SU-DHL-6 (cell line): ENCODE measurements at regions not wholly inside any gene's neighbourhood (a gene's known extent, or its start where the extent isn't known, plus 50 kb on each side); places are given as distances from the start of the nearest gene placed in this dataset.

Experiments used
- H2AFZ ChIP-seq: fragments of 200-600 bp; sonication (generic); 2 replicates; pipeline ENCODE4 v1.6.1; 2014; ENCODE audit warnings: low read depth, mild to moderate bottlenecking, moderate library complexity, mixed read lengths, antibody characterized with exemption, low read length; ENCODE audit not compliant: severe bottlenecking
- H3F3A ChIP-seq: fragments of 200-600 bp; shearing (Covaris generic); 2 replicates; pipeline ENCODE4 v1.6.0; 2016; ENCODE audit warnings: antibody characterized with exemption, mild to moderate bottlenecking; ENCODE audit not compliant: insufficient read depth
- H3K27ac ChIP-seq: fragments of 200-600 bp; sonication (generic); 2 replicates; pipeline ENCODE4 v1.5.1; 2016; ENCODE audit warnings: low read depth, mild to moderate bottlenecking, low read length, moderate library complexity, mixed read lengths
- H3K27me3 ChIP-seq: fragments of 200-600 bp; sonication (generic), shearing (Covaris generic); 2 replicates; pipeline ENCODE4 v1.6.0; 2014; ENCODE audit warnings: mild to moderate bottlenecking, low read length
- H3K36me3 ChIP-seq: fragments of 200-600 bp; sonication (generic); 2 replicates; pipeline ENCODE4 v1.6.1; 2014; ENCODE audit warnings: mild to moderate bottlenecking, low read length, mixed read lengths
- H3K4me2 ChIP-seq: fragments of 300-600, 200-600 bp; shearing (Covaris generic), sonication (generic); 2 replicates; pipeline ENCODE4 v1.6.0; 2014; ENCODE audit warnings: low read length, low read depth, mild to moderate bottlenecking; ENCODE audit not compliant: poor library complexity, severe bottlenecking
- H3K4me3 ChIP-seq: fragments of 200-600 bp; sonication (generic); 2 replicates; pipeline ENCODE4 v1.5.1; 2014; ENCODE audit warnings: antibody characterized with exemption, low read length, mild to moderate bottlenecking, mixed read lengths; ENCODE audit not compliant: insufficient read depth, poor library complexity, severe bottlenecking
- H3K79me2 ChIP-seq: fragments of 200-600 bp; sonication (generic); 2 replicates; pipeline ENCODE4 v1.6.1; 2014; ENCODE audit warnings: mild to moderate bottlenecking, low read length, moderate library complexity; ENCODE audit not compliant: insufficient read depth
- H3K9ac ChIP-seq: fragments of 200-600 bp; sonication (generic); 2 replicates; pipeline ENCODE4 v1.7.0; 2014; ENCODE audit warnings: mild to moderate bottlenecking, low read length
- H3K9me2 ChIP-seq: fragments of 200-600 bp; sonication (generic); replicated peaks from 2 replicates; pipeline ENCODE4 v1.6.1; 2014; ENCODE audit warnings: low read length; ENCODE audit not compliant: insufficient read depth
- H3K9me3 ChIP-seq: fragments of 200-600 bp; sonication (generic); 2 replicates; pipeline ENCODE4 v1.6.1; 2014; ENCODE audit warnings: low read length, mixed read lengths; ENCODE audit not compliant: insufficient read depth
- H4K20me1 ChIP-seq: fragments of 200-600 bp; sonication (generic); 2 replicates; pipeline ENCODE4 v1.6.1; 2014; ENCODE audit warnings: low read depth, mild to moderate bottlenecking, antibody characterized with exemption, low read length, moderate library complexity, mixed read lengths
- CTCF ChIP-seq: fragments of 200-600 bp; sonication (generic); IDR thresholded peaks from one replicate; pipeline ENCODE4 v1.5.1; 2017; ENCODE audit warnings: antibody characterized with exemption, mild to moderate bottlenecking, low read length, moderate library complexity; ENCODE audit not compliant: insufficient read depth, poor library complexity, severe bottlenecking
- EZH2phosphoT487 ChIP-seq: fragments of 200-600 bp; sonication (generic), shearing (Covaris generic); conservative IDR thresholded peaks from 2 replicates; pipeline ENCODE4 v1.6.1; 2018; ENCODE audit warnings: mild to moderate bottlenecking, antibody characterized with exemption, low read length, moderate library complexity, mixed read lengths

GRCh38 chr11:25436326-25436725 lies 895.6 kb upstream of the ANO3 start:
- Histone ChIP-seq H3K79me2 (no peaks in the 10 kb centered on the region), H3F3A (no peaks in the 10 kb centered on the region), H3K9me3 (no peaks in the 10 kb centered on the region), H3K27ac (no peak overlapping the region), H3K9me2 (no peaks in the 10 kb centered on the region), H4K20me1 (no peaks in the 10 kb centered on the region), H3K36me3 (no peaks in the 10 kb centered on the region), H3K4me3 (no peak overlapping the region), H3K9ac (no peak overlapping the region), H3K27me3 (no peaks in the 10 kb centered on the region), H2AFZ (peak overlapping the region; percentile 22), H3K4me2 (no peak overlapping the region)
- TF ChIP-seq EZH2phosphoT487: no peak
- no peak for TF ChIP-seq CTCF

- no peak overlapping the region for H3K27ac ChIP-seq
- 0 out of 2 replicates have a peak, but pooled peaks cover 3% of the 10 kb centered on the region for H3K9me3 ChIP-seq
- H3K27me3 ChIP-seq: no peaks in the 10 kb centered on the region
- H3K9me2 ChIP-seq: no peaks in the 10 kb centered on the region
- no peak overlapping the region for H3K4me3 ChIP-seq
- H3K9ac ChIP-seq: no peak overlapping the region
- no peaks in the 10 kb centered on the region for H3K79me2 ChIP-seq
- TF ChIP-seq CTCF: no peak
- no peak for TF ChIP-seq EZH2phosphoT487
- no peaks in the 10 kb centered on the region for H4K20me1 ChIP-seq
- H3K4me2 ChIP-seq: no peak overlapping the region
- H3K36me3 ChIP-seq: no peaks in the 10 kb centered on the region
- H3F3A ChIP-seq: no peaks in the 10 kb centered on the region
- peak overlapping the region; percentile 20 for H2AFZ ChIP-seq
These were observed 890.5 kb upstream of the ANO3 start for GRCh38 chr11:25441421-25441820.

GRCh38 chr11:25449091-25449490 lies 882.8 kb upstream of the ANO3 start:
- Histone ChIP-seq H3F3A (no peaks in the 10 kb centered on the region), H3K9ac (no peak overlapping the region), H3K9me3 (no peaks in the 10 kb centered on the region), H3K36me3 (no peaks in the 10 kb centered on the region), H2AFZ (no peak overlapping the region), H3K9me2 (no peaks in the 10 kb centered on the region), H3K27me3 (no peaks in the 10 kb centered on the region), H3K79me2 (no peaks in the 10 kb centered on the region), H3K4me3 (no peak overlapping the region), H3K27ac (no peak overlapping the region), H3K4me2 (no peak overlapping the region), H4K20me1 (no peaks in the 10 kb centered on the region)
- TF ChIP-seq CTCF (no peak), EZH2phosphoT487 (no peak)

GRCh38 chr11:25453471-25453870 lies 878.5 kb upstream of the ANO3 start:
- H3K4me2 ChIP-seq: no peak overlapping the region
- H3K27ac ChIP-seq: no peak overlapping the region
- no peaks in the 10 kb centered on the region for H3K9me3 ChIP-seq
- no peaks in the 10 kb centered on the region for H4K20me1 ChIP-seq
- H3K9me2 ChIP-seq: no peaks in the 10 kb centered on the region
- H3K79me2 ChIP-seq: no peaks in the 10 kb centered on the region
- H3K36me3 ChIP-seq: no peaks in the 10 kb centered on the region
- no peaks in the 10 kb centered on the region for H3K27me3 ChIP-seq
- H2AFZ ChIP-seq: no peak overlapping the region
- H3K4me3 ChIP-seq: no peak overlapping the region
- no peak for TF ChIP-seq CTCF
- TF ChIP-seq EZH2phosphoT487: no peak
- H3K9ac ChIP-seq: no peak overlapping the region
- no peaks in the 10 kb centered on the region for H3F3A ChIP-seq
